Vagina (tissue), 2 donors: ENCODE measurements at regions not wholly inside any gene's neighbourhood (a gene's known extent, or its start where the extent isn't known, plus 50 kb on each side); places are given as distances from the start of the nearest gene placed in this dataset.

ENCODE experiments used
- DNase-seq, 2 donors: peaks; one replicate each; pipeline ENCODE4 v3.0.0-alpha.2; 2017; ENCODE audit errors: extremely low spot score in 2 of 2
- H3K27ac ChIP-seq: fragments of 200-600 bp; sonication (generic); one replicate; pipeline ENCODE4 v1.5.1; 2019
- H3K27me3 ChIP-seq: fragments of 200-600 bp; sonication (generic); one replicate; pipeline ENCODE4 v1.5.1; 2019
- H3K36me3 ChIP-seq, 2 donors: fragments of 200-600 bp; sonication (generic); one replicate each; pipeline ENCODE4 v1.5.1; 2017 to 2019
- H3K4me1 ChIP-seq: fragments of 200-600 bp; sonication (generic); one replicate; pipeline ENCODE4 v1.5.1; 2019
- H3K4me3 ChIP-seq, 2 donors: fragments of 200-600 bp; sonication (generic); 1 replicate in 1 of 2; 2 replicates in 1 of 2; pipeline ENCODE4 v1.5.1; 2016 to 2019
- H3K9me3 ChIP-seq: fragments of 200-600 bp; sonication (generic); one replicate; pipeline ENCODE4 v1.5.1; 2019
- POLR2A ChIP-seq, 2 donors: fragments of 450-650 bp; IDR thresholded peaks; one replicate each; pipeline ENCODE4 v1.6.1; 2017; ENCODE audit warnings: antibody characterized with exemption in 2 of 2, mild to moderate bottlenecking in 2 of 2, moderate library complexity in 2 of 2
- POLR2AphosphoS5 ChIP-seq, 2 donors: sonication (generic); formaldehyde crosslinking; IDR thresholded peaks; one replicate each; pipeline ENCODE4 v1.9.0; 2017; ENCODE audit warnings: antibody characterized with exemption in 2 of 2, mild to moderate bottlenecking in 2 of 2, low read depth in 1 of 2; ENCODE audit not compliant: insufficient read depth in 1 of 2
- intact Hi-C: fragments of 100-400 bp; cut with DNase I; formaldehyde crosslinking; loops from one replicate; pipeline ENCODE4 v1.15.1; 2023
- TF ChIP-seq, protein P1 (sequence below), 3 experiments: fragments of 450-650 bp in 2 of 3; fragments of 200-600 bp in 1 of 3; sonication (generic) in 1 of 3; IDR thresholded peaks; one replicate each; pipeline ENCODE4 v1.5.1; 2017 to 2019; ENCODE audit warnings: antibody characterized with exemption in 3 of 3, mild to moderate bottlenecking in 2 of 3, moderate library complexity in 2 of 3

DNA sequence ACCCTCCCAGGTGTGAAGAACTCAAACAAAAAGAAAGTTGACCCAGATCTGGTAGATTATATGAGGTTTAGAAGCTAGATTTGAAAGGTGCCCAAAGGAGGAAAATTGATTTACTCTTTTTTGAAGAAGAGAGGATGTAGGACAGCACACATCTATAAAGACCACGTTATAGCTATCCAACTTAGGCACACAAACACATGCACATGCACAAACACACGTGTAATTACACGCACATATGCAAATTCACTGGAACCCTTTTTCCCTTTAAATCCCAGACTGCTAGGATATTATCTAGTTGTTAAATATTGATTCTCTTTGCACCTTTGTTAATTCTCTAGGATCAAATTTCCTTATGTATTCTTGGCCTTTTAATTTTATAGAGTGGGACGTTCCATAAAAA lies 272.8 kb upstream of the TBX18 start:
- no peaks in the 10 kb centered on the region for H3K27me3 ChIP-seq
- no peak overlapping the region for H3K4me3 ChIP-seq
- H3K27ac ChIP-seq: no peak overlapping the region
- intact Hi-C loops: no loop called here
- no peaks in the 10 kb centered on the region for H3K4me1 ChIP-seq
- DNase-seq: no peak
- H3K36me3 ChIP-seq: no peaks in the 10 kb centered on the region
- no peaks in the 10 kb centered on the region for H3K9me3 ChIP-seq
- TF ChIP-seq POLR2AphosphoS5 (IDR thresholded peaks at IDR 0.05; ENCODE audit: insufficient read depth in 1 of 2, low read depth in 1 of 2) (no peak), POLR2A (IDR thresholded peaks at IDR 0.05) (no peak)
- TF ChIP-seq, protein P1, sequence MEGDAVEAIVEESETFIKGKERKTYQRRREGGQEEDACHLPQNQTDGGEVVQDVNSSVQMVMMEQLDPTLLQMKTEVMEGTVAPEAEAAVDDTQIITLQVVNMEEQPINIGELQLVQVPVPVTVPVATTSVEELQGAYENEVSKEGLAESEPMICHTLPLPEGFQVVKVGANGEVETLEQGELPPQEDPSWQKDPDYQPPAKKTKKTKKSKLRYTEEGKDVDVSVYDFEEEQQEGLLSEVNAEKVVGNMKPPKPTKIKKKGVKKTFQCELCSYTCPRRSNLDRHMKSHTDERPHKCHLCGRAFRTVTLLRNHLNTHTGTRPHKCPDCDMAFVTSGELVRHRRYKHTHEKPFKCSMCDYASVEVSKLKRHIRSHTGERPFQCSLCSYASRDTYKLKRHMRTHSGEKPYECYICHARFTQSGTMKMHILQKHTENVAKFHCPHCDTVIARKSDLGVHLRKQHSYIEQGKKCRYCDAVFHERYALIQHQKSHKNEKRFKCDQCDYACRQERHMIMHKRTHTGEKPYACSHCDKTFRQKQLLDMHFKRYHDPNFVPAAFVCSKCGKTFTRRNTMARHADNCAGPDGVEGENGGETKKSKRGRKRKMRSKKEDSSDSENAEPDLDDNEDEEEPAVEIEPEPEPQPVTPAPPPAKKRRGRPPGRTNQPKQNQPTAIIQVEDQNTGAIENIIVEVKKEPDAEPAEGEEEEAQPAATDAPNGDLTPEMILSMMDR (IDR thresholded peaks at IDR 0.05): no peak

DNA sequence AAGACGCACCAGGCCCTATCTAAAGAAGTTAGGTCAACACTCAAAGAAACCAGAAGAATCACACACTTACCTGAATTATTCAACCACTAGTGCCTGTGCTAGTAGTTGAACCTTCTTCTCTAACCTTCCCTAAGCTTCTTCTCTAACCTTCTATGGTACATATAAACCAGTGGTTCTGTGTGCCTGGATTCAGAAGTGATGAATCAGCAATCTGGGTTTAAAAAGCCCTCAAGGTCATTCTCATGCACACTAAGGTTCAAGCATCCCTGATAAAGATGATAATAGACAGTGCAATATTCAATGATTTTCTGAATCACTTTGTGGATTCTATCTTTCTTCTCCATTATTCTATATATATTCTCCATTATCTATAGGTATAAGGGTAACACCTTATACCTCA lies 271.4 kb upstream of the TBX18 start:
- intact Hi-C loops: no loop called here
- no peaks in the 10 kb centered on the region for H3K4me1 ChIP-seq
- H3K27ac ChIP-seq: no peak overlapping the region
- no peaks in the 10 kb centered on the region for H3K36me3 ChIP-seq
- TF ChIP-seq, protein P1 (IDR thresholded peaks at IDR 0.05): no peak
- TF ChIP-seq POLR2AphosphoS5 (IDR thresholded peaks at IDR 0.05; ENCODE audit: insufficient read depth in 1 of 2, low read depth in 1 of 2): no peak
- no peak for TF ChIP-seq POLR2A (IDR thresholded peaks at IDR 0.05)
- no peak overlapping the region for H3K4me3 ChIP-seq
- H3K27me3 ChIP-seq: no peaks in the 10 kb centered on the region
- no peaks in the 10 kb centered on the region for H3K9me3 ChIP-seq
- DNase-seq: no peak

DNA sequence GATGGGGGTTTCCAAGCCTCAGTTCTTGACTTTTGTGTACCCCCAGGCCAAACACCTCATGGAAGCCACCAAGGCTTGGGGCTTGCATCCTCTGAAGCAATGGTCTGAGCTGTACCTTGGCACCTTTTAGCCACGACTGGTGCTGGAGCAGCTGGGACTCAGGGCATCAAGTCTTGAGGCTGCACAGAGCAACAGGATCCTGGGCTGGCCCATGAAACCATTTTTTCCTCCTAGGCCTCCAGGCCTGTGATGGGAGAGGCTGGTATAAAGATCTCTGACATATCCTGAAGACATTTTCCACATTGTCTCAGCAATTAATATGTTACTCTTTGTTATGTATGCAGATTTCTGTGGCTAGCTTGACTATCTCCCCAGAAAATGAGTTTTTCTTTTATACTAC lies 269.1 kb upstream of the TBX18 start:
- Histone ChIP-seq H3K4me1 (no peaks in the 10 kb centered on the region), H3K27me3 (no peaks in the 10 kb centered on the region), H3K36me3 (no peaks in the 10 kb centered on the region), H3K4me3 (no peak overlapping the region), H3K9me3 (no peaks in the 10 kb centered on the region), H3K27ac (no peak overlapping the region)
- TF ChIP-seq POLR2A (IDR thresholded peaks at IDR 0.05) (no peak), POLR2AphosphoS5 (IDR thresholded peaks at IDR 0.05; ENCODE audit: insufficient read depth in 1 of 2, low read depth in 1 of 2) (no peak)
- TF ChIP-seq, protein P1 (IDR thresholded peaks at IDR 0.05): no peak
- intact Hi-C loops: no loop called here
- no peak for DNase-seq

DNA sequence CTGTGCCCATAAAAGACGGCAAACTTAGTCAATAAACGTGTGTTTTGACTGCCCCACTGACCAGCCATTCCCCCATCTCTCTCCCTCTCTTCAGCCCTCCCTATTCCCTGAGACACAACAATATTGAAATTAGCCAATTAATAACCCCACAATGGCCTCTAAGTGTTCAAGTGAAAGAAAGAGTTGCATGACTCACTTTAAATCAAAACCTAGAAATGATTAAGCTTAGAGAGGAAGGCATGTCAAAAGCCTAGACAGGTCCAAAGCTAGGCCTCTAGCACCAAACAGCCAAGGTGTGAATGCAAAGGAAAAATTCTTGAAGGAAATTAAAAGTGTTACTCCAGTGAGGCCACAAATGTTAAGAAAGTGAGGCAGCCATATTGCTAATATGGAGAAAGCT lies 261.6 kb upstream of the TBX18 start:
- H3K36me3 ChIP-seq: no peaks in the 10 kb centered on the region
- H3K27me3 ChIP-seq: no peaks in the 10 kb centered on the region
- H3K27ac ChIP-seq: no peak overlapping the region
- TF ChIP-seq POLR2A (IDR thresholded peaks at IDR 0.05): no peak
- TF ChIP-seq, protein P1 (IDR thresholded peaks at IDR 0.05): no peak
- no peak for TF ChIP-seq POLR2AphosphoS5 (IDR thresholded peaks at IDR 0.05; ENCODE audit: insufficient read depth in 1 of 2, low read depth in 1 of 2)
- H3K9me3 ChIP-seq: no peaks in the 10 kb centered on the region
- H3K4me1 ChIP-seq: no peaks in the 10 kb centered on the region
- H3K4me3 ChIP-seq: no peak overlapping the region
- intact Hi-C loops: no loop called here
- no peak for DNase-seq

DNA sequence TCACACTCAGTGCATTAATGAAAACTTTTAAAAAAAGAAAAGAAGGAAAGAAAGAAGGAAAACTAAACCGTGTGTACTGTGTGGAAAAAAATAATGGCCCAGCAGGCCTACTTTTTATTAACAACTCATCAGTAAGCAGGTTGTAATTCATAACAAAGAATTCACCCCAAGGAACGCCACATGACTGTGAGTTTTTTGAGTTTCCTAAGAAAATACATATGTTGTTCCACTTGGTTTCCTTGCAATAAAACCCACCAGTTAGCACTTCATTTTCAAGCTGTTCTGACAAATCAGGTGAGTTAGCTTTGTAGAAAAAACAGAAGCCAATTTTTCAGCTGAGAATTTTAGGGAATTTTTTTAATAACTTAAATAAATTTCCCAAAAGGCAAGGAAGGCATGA lies 259.3 kb upstream of the TBX18 start:
- TF ChIP-seq POLR2A (IDR thresholded peaks at IDR 0.05): no peak
- TF ChIP-seq, protein P1 (IDR thresholded peaks at IDR 0.05): no peak
- TF ChIP-seq POLR2AphosphoS5 (IDR thresholded peaks at IDR 0.05; ENCODE audit: insufficient read depth in 1 of 2, low read depth in 1 of 2): no peak
- H3K9me3 ChIP-seq: no peaks in the 10 kb centered on the region
- H3K4me1 ChIP-seq: no peaks in the 10 kb centered on the region
- H3K27ac ChIP-seq: no peak overlapping the region
- no peaks in the 10 kb centered on the region for H3K27me3 ChIP-seq
- no peak overlapping the region for H3K4me3 ChIP-seq
- intact Hi-C loops: no loop called here
- no peak for DNase-seq
- no peaks in the 10 kb centered on the region for H3K36me3 ChIP-seq
